ENCODE measurements at regions not wholly inside any gene's neighbourhood (a gene's known extent, or its start where the extent isn't known, plus 50 kb on each side); places are given as distances from the start of the nearest gene placed in this dataset.

GRCh38 chr3:5389057-5389456 is 201.6 kb downstream of the EDEM1 start:
- no peaks in the 10 kb centered on the region for H3K36me3 ChIP-seq (ENCODE audit: control insufficient read depth, insufficient read depth, low read length)
- peak overlapping the region; percentile 24 for H3K27ac ChIP-seq (ENCODE audit: low read depth, low read length, severe bottlenecking)
- 93 to 100% methylated on average over 2 to 3 of the region's 4 CpGs for WGBS, 2 experiments (ENCODE audit: insufficient coverage in 2 of 2)
- H3K4me1 ChIP-seq (ENCODE audit: control insufficient read depth, insufficient read depth, low read length, poor library complexity, severe bottlenecking) = peaks cover 11% of the 10 kb centered on the region
- no peak overlapping the region for H3K4me3 ChIP-seq (ENCODE audit: extremely low read depth, insufficient read depth, low read length, poor library complexity, severe bottlenecking)
- no peaks in the 10 kb centered on the region for H3K9me3 ChIP-seq (ENCODE audit: control insufficient read depth, low read length)

DNA sequence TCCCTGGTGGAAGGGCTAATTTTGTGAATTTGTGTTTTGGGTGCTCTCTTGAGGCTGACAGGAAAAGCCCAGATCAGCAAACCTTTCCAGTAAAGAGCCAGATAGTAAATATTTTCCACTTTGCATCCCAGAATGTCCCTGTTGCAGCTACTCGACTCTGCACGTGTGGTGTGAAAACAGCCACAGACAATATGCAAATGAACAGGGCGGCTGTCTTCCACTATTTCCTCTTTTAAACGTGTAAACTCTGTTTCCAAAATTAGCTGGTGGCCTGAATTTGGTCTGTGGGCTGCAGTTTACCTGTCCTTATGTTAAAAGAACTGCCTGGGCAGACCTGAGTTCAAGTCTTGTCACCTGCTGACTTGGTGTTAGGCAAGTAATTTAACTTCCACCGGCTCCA is 202.7 kb downstream of the EDEM1 start:
- no peak overlapping the region for H3K27ac ChIP-seq (ENCODE audit: low read depth, low read length, severe bottlenecking)
- H3K4me1 ChIP-seq (ENCODE audit: control insufficient read depth, insufficient read depth, low read length, poor library complexity, severe bottlenecking) = peaks cover 11% of the 10 kb centered on the region
- 75 to 77% methylated on average over 3 to 4 of the region's 5 CpGs for WGBS, 2 experiments (ENCODE audit: insufficient coverage in 2 of 2)
- no peaks in the 10 kb centered on the region for H3K36me3 ChIP-seq (ENCODE audit: control insufficient read depth, insufficient read depth, low read length)
- no peak overlapping the region for H3K4me3 ChIP-seq (ENCODE audit: extremely low read depth, insufficient read depth, low read length, poor library complexity, severe bottlenecking)
- no peaks in the 10 kb centered on the region for H3K9me3 ChIP-seq (ENCODE audit: control insufficient read depth, low read length)

GRCh38 chr3:5390936-5391625 is 203.6 kb downstream of the EDEM1 start:
- no peak overlapping the region for H3K4me3 ChIP-seq (ENCODE audit: extremely low read depth, insufficient read depth, low read length, poor library complexity, severe bottlenecking)
- H3K9me3 ChIP-seq (ENCODE audit: control insufficient read depth, low read length) = no peaks in the 10 kb centered on the region
- no peaks in the 10 kb centered on the region for H3K36me3 ChIP-seq (ENCODE audit: control insufficient read depth, insufficient read depth, low read length)
- 93 to 100% methylated on average over 1 to 3 of the region's 5 CpGs for WGBS, 2 experiments (ENCODE audit: insufficient coverage in 2 of 2)
- H3K27ac ChIP-seq (ENCODE audit: low read depth, low read length, severe bottlenecking) = no peak overlapping the region
- peaks cover 11% of the 10 kb centered on the region for H3K4me1 ChIP-seq (ENCODE audit: control insufficient read depth, insufficient read depth, low read length, poor library complexity, severe bottlenecking)

GRCh38 chr3:5401002-5401401 is 213.5 kb downstream of the EDEM1 start:
- H3K9me3 ChIP-seq (ENCODE audit: control insufficient read depth, low read length) = no peaks in the 10 kb centered on the region
- H3K4me1 ChIP-seq (ENCODE audit: control insufficient read depth, insufficient read depth, low read length, poor library complexity, severe bottlenecking) = no peaks in the 10 kb centered on the region
- no peak overlapping the region for H3K27ac ChIP-seq (ENCODE audit: low read depth, low read length, severe bottlenecking)
- no peaks in the 10 kb centered on the region for H3K36me3 ChIP-seq (ENCODE audit: control insufficient read depth, insufficient read depth, low read length)
- WGBS, 2 experiments (ENCODE audit: insufficient coverage in 2 of 2) = 93 to 96% methylated on average over 7 to 9 of the region's 10 CpGs
- H3K4me3 ChIP-seq (ENCODE audit: extremely low read depth, insufficient read depth, low read length, poor library complexity, severe bottlenecking) = no peak overlapping the region

DNA sequence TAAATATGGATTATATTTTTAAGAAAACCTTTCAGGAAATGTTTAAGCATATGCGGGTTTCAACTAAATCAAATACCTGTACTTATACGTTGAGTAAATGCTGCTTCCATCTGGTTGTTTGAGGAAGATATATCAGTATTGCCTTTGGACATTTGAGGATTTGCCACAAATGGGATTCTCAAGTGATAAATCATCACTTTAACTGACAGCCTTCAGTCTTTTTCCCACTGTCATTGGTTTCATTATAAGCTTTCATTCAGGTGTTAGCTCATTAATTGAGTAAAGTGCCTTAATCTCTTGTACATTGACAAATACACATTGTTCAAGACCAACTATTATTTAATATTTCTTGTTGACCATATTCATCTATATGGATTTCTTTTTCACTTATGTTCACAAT is 217.2 kb downstream of the EDEM1 start:
- Histone ChIP-seq H3K27ac (ENCODE audit: low read depth, low read length, severe bottlenecking) (no peak overlapping the region), H3K36me3 (ENCODE audit: control insufficient read depth, insufficient read depth, low read length) (no peaks in the 10 kb centered on the region), H3K4me3 (ENCODE audit: extremely low read depth, insufficient read depth, low read length, poor library complexity, severe bottlenecking) (no peak overlapping the region), H3K9me3 (ENCODE audit: control insufficient read depth, low read length) (no peaks in the 10 kb centered on the region), H3K4me1 (ENCODE audit: control insufficient read depth, insufficient read depth, low read length, poor library complexity, severe bottlenecking) (no peaks in the 10 kb centered on the region)
- WGBS, 2 experiments (ENCODE audit: insufficient coverage in 2 of 2) = no CpG with 5 or more reads among the region's 2 CpGs

- 94 to 100% methylated on average over 2 of the region's 2 CpGs for WGBS, 2 experiments (ENCODE audit: insufficient coverage in 2 of 2)
- Histone ChIP-seq H3K9me3 (ENCODE audit: control insufficient read depth, low read length) (no peaks in the 10 kb centered on the region), H3K36me3 (ENCODE audit: control insufficient read depth, insufficient read depth, low read length) (no peaks in the 10 kb centered on the region), H3K27ac (ENCODE audit: low read depth, low read length, severe bottlenecking) (no peak overlapping the region), H3K4me3 (ENCODE audit: extremely low read depth, insufficient read depth, low read length, poor library complexity, severe bottlenecking) (no peak overlapping the region), H3K4me1 (ENCODE audit: control insufficient read depth, insufficient read depth, low read length, poor library complexity, severe bottlenecking) (no peaks in the 10 kb centered on the region)
Measured at GRCh38 chr3:5411786-5412185, 224.3 kb downstream of the EDEM1 start.

DNA sequence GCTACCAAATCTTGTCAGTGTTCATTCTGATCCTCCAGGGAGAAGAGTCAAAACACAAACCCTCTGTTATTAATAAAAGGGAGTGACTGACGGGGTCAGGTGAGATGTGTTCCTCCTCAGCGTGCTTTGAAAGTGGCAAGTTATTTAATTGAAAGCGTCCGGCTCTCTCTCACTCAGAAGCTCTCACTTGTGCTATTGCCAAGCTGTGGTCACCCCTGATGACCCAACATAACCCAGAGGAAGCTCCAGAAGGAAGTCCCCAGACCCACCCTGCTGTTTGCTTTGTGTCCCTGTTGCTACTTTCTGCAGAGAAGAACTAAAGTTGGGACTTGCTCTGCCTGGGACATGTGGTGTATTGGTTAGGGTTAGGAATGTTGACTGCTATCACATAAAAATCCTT is 235.6 kb downstream of the EDEM1 start:
- H3K9me3 ChIP-seq (ENCODE audit: control insufficient read depth, low read length) = no peaks in the 10 kb centered on the region
- no peaks in the 10 kb centered on the region for H3K36me3 ChIP-seq (ENCODE audit: control insufficient read depth, insufficient read depth, low read length)
- H3K4me1 ChIP-seq (ENCODE audit: control insufficient read depth, insufficient read depth, low read length, poor library complexity, severe bottlenecking) = no peaks in the 10 kb centered on the region
- whole genome bisulfite sequencing, 2 experiments (ENCODE audit: insufficient coverage in 2 of 2) = 80 to 100% methylated on average over 2 of the region's 4 CpGs
- H3K27ac ChIP-seq (ENCODE audit: low read depth, low read length, severe bottlenecking) = no peak overlapping the region
- no peak overlapping the region for H3K4me3 ChIP-seq (ENCODE audit: extremely low read depth, insufficient read depth, low read length, poor library complexity, severe bottlenecking)

DNA sequence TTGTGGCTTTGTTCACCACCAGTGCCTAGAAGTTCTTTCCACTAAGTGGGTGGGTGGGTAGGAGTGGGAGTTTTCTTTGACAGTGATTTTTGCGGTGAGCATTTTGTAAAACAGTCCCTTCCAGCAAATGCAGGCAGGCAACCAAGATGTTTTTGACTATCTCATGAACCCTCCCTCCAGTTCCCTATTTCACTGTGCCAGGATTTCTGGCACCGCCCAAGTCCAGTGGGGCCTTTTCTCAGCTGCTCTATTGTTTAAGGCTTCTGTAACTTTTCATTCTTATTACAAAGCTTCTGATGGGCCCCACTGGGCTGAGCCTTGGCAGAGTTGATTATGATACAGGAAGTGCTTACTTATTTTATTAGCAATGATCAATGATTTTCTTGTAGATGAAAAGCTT is 236.0 kb downstream of the EDEM1 start:
- H3K4me1 ChIP-seq (ENCODE audit: control insufficient read depth, insufficient read depth, low read length, poor library complexity, severe bottlenecking) = no peaks in the 10 kb centered on the region
- no peaks in the 10 kb centered on the region for H3K36me3 ChIP-seq (ENCODE audit: control insufficient read depth, insufficient read depth, low read length)
- no peak overlapping the region for H3K27ac ChIP-seq (ENCODE audit: low read depth, low read length, severe bottlenecking)
- whole genome bisulfite sequencing, 2 experiments (ENCODE audit: insufficient coverage in 2 of 2) = 82 to 100% methylated on average over 1 to 2 of the region's 2 CpGs
- no peaks in the 10 kb centered on the region for H3K9me3 ChIP-seq (ENCODE audit: control insufficient read depth, low read length)
- H3K4me3 ChIP-seq (ENCODE audit: extremely low read depth, insufficient read depth, low read length, poor library complexity, severe bottlenecking) = no peak overlapping the region

DNA sequence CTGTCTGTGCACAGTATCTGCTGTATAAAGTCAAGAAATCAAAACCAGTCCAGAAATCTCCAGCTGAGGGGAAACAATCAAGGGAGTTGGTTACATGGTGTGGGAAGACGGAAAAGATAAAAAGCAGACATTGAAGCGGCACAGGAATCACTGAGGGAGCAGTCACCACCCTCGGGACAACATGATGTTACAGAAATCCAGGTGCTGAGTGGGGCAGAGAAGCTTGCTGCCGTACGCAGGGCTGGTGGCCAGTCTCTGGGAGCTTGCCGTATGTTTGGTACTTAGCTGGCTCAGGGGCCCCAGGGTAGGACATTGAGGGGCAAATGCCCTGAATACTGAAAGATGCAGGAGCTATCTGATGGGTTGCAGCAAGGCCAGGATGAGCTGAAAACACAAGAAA is 237.9 kb downstream of the EDEM1 start:
- H3K9me3 ChIP-seq (ENCODE audit: control insufficient read depth, low read length) = no peaks in the 10 kb centered on the region
- WGBS, 2 experiments (ENCODE audit: insufficient coverage in 2 of 2) = 90 to 91% methylated on average over 3 to 6 of the region's 6 CpGs
- no peaks in the 10 kb centered on the region for H3K4me1 ChIP-seq (ENCODE audit: control insufficient read depth, insufficient read depth, low read length, poor library complexity, severe bottlenecking)
- H3K27ac ChIP-seq (ENCODE audit: low read depth, low read length, severe bottlenecking) = no peak overlapping the region
- H3K4me3 ChIP-seq (ENCODE audit: extremely low read depth, insufficient read depth, low read length, poor library complexity, severe bottlenecking) = no peak overlapping the region
- no peaks in the 10 kb centered on the region for H3K36me3 ChIP-seq (ENCODE audit: control insufficient read depth, insufficient read depth, low read length)

GRCh38 chr3:5426094-5426883 is 238.8 kb downstream of the EDEM1 start:
- Histone ChIP-seq H3K27ac (ENCODE audit: low read depth, low read length, severe bottlenecking) (no peak overlapping the region), H3K4me3 (ENCODE audit: extremely low read depth, insufficient read depth, low read length, poor library complexity, severe bottlenecking) (no peak overlapping the region), H3K9me3 (ENCODE audit: control insufficient read depth, low read length) (no peaks in the 10 kb centered on the region), H3K4me1 (ENCODE audit: control insufficient read depth, insufficient read depth, low read length, poor library complexity, severe bottlenecking) (no peaks in the 10 kb centered on the region), H3K36me3 (ENCODE audit: control insufficient read depth, insufficient read depth, low read length) (no peaks in the 10 kb centered on the region)
- 44 to 57% methylated on average over 17 to 23 of the region's 25 CpGs for WGBS, 2 experiments (ENCODE audit: insufficient coverage in 2 of 2)

DNA sequence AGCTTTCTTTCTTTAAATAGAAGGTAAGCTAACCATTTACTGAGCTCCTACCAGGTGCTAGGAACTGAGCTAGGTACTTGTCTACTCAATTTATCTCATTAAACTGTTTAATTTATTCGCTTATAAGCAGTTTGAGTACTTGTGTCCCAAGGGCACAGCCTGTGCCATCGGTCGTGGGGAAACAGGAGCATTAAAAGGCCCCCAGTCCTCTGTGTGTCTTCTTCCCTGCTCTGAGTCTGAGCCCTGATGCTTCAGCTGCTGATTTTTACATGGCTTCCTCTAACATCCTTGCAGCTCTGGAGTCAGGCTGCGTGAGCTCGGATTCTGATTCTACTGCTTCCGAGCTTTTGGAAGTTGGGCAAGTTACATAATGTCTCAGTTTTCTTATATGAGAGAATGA is 239.5 kb downstream of the EDEM1 start:
- Histone ChIP-seq H3K27ac (ENCODE audit: low read depth, low read length, severe bottlenecking) (no peak overlapping the region), H3K4me3 (ENCODE audit: extremely low read depth, insufficient read depth, low read length, poor library complexity, severe bottlenecking) (no peak overlapping the region), H3K9me3 (ENCODE audit: control insufficient read depth, low read length) (no peaks in the 10 kb centered on the region), H3K36me3 (ENCODE audit: control insufficient read depth, insufficient read depth, low read length) (no peaks in the 10 kb centered on the region), H3K4me1 (ENCODE audit: control insufficient read depth, insufficient read depth, low read length, poor library complexity, severe bottlenecking) (no peaks in the 10 kb centered on the region)
- 91 to 94% methylated on average over 3 to 5 of the region's 6 CpGs for WGBS, 2 experiments (ENCODE audit: insufficient coverage in 2 of 2)

Data from mesodermal cell (in vitro differentiated cells).